SH-SY5Y (cell line): ENCODE measurements at regions not wholly inside any gene's neighbourhood (a gene's known extent, or its start where the extent isn't known, plus 50 kb on each side); places are given as distances from the start of the nearest gene placed in this dataset.

Source experiments
- GATA2 ChIP-seq: IDR thresholded peaks from 2 replicates; pipeline ENCODE4 v1.6.1; 2011; ENCODE audit warnings: mild to moderate bottlenecking, low read depth, low read length
- GATA3 ChIP-seq: IDR thresholded peaks from 2 replicates; pipeline ENCODE4 v1.6.1; 2011; ENCODE audit warnings: low read depth, mild to moderate bottlenecking, low read length, moderate library complexity

DNA sequence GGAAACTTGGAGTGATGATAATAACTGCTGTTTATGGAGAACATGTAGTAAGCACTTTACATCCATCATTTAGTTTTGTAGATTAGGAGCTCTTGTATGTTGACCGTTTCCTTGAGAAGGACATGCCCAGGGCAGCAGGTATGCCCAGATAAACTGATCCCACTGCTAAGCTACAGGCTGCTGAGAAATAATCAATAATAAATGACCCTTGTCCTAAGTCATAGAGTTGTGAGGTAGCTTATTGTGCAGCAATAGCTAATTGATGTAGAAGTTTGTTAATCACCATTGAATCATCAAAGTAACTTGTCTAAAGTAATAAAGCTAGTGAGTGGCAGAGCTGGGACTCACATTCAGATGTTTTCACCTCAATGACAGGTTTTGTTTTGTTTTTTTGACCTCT is 287.2 kb upstream of the CYRIA start:
- TF ChIP-seq GATA2, result no peak
- no peak for TF ChIP-seq GATA3
